ENCODE measurements at regions not wholly inside any gene's neighbourhood (a gene's known extent, or its start where the extent isn't known, plus 50 kb on each side); places are given as distances from the start of the nearest gene placed in this dataset.
"Not testable (repeated sequence)": the region's sequence is repeated elsewhere in the genome, so short reads cannot be mapped to it uniquely, and the experiment has no call there.

- DNase-seq, result no peak
Observed at GRCh38 chr10:37563107-37563714, 294.2 kb downstream of the ZNF248 start.

GRCh38 chr10:37552881-37553280 is 304.5 kb downstream of the ZNF248 start:
- DNase-seq, result no peak

- no peak for DNase-seq
Observed at GRCh38 chr10:37549054-37549453, 308.4 kb downstream of the ZNF248 start.

- DNase-seq, result no peak
Observed at GRCh38 chr10:37535459-37536246, 321.8 kb downstream of the ZNF248 start.

GRCh38 chr10:37534166-37534565 is 323.2 kb downstream of the ZNF248 start:
- no peak for DNase-seq

- not testable (repeated sequence) for DNase-seq
Observed at GRCh38 chr10:37525410-37525809, 332.0 kb downstream of the ZNF248 start.

- no peak for DNase-seq
Observed at GRCh38 chr10:37520488-37520887, 336.9 kb downstream of the ZNF248 start.

GRCh38 chr10:37510520-37510919 is 346.9 kb downstream of the ZNF248 start:
- DNase-seq, result not testable (repeated sequence)

GRCh38 chr10:37496061-37496460 is 361.3 kb downstream of the ZNF248 start:
- DNase-seq, result no peak

- no peak for DNase-seq
Observed at GRCh38 chr10:37495415-37495814, 362.0 kb downstream of the ZNF248 start.

GRCh38 chr10:37493185-37493796 is 364.1 kb downstream of the ZNF248 start:
- not testable (repeated sequence) for DNase-seq

GRCh38 chr10:37490266-37490665 is 364.9 kb downstream of the ANKRD30A start:
- no peak for DNase-seq

GRCh38 chr10:37489658-37490003 is 364.2 kb downstream of the ANKRD30A start:
- DNase-seq, result no peak

- no peak for DNase-seq
Observed at GRCh38 chr10:37488792-37489657, 363.6 kb downstream of the ANKRD30A start.

GRCh38 chr10:37480596-37480995 is 355.2 kb downstream of the ANKRD30A start:
- DNase-seq, result not testable (repeated sequence)

GRCh38 chr10:37479469-37479868 is 354.1 kb downstream of the ANKRD30A start:
- DNase-seq, result no peak

GRCh38 chr10:37478381-37478780 is 353.0 kb downstream of the ANKRD30A start:
- DNase-seq, result no peak

- DNase-seq, result no peak
Observed at GRCh38 chr10:37476285-37476684, 350.9 kb downstream of the ANKRD30A start.

GRCh38 chr10:37474645-37475044 is 349.2 kb downstream of the ANKRD30A start:
- DNase-seq, result no peak

GRCh38 chr10:37473906-37474305 is 348.5 kb downstream of the ANKRD30A start:
- DNase-seq, result no peak

- no peak for DNase-seq
Observed at GRCh38 chr10:37467246-37467645, 341.8 kb downstream of the ANKRD30A start.

GRCh38 chr10:37456456-37456855 is 331.1 kb downstream of the ANKRD30A start:
- DNase-seq, result no peak

GRCh38 chr10:37448161-37448560 is 322.8 kb downstream of the ANKRD30A start:
- DNase-seq, result no peak
